ENCODE measurements at regions not wholly inside any gene's neighbourhood (a gene's known extent, or its start where the extent isn't known, plus 50 kb on each side); places are given as distances from the start of the nearest gene placed in this dataset.

DNA sequence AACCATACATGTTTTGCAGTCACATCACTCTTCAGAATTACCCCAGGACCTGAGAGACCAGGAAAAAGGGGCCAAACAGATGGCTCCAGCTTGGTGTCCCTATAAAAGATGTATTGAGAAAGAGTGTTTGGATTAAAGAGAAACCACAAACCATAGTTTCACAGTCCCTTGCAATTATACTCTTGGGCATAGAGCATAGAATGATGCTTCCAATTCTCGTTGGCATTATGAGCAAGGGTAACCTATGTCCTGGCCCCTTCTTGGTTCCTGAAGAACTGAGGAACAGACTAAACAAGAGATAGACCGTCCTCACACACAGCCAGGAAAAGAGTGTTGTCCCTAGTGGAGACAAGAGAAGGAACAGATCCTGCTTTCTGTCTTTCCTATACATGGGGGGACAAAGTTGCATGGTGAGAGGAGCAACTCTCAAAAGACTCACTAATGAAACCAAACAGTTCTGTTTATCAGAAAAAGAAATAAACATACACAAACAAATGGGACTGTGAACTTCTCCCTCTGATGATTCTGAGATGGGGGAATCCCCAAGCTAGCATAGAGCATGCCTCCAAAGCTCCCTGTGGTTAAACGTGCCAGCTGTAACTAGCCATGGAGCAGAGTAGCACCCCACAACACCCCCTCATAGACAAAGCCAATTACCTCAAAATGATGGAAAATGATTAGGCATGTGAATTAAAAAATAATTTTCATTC, 908.6 kb downstream of the NTRK3 start:
- no peak for DNase-seq

DNA sequence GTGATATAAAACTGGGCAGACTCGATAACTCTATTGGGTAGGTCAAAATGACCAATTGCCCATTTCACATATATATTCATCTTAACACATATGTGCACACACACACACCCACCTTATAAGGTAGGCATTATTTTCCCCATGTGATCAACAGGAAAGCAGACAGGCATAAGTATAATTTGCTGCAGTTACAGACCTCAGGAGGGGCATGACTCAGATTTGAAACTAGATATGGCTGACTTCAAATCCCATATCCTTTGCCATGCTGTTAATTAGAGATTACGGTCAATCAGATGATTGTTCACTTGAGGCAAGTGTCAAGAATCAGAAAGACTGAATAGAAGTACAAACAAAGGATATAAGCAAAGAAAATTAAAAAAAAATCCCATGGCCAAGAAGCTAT, 910.6 kb downstream of the NTRK3 start:
- DNase-seq: no peak

DNA sequence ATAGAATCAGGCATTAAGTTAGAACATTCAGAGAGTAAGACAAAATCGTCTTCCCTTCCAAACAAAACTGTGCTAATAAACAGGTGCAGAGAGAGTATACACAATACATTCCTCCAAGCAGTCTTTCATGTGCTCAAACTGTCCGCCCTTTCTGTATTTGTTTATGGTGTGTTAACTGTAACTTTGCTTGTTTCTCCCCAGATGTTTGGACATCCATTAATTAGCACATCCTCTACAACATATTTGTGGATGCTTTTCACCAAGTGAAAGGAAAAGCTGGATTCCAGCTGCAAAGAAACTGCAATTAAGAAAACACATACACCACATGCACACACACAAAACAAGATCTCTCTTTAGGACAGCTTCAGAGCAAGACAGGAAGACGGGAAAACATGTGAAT, 912.6 kb downstream of the NTRK3 start:
- DNase-seq: no peak

DNA sequence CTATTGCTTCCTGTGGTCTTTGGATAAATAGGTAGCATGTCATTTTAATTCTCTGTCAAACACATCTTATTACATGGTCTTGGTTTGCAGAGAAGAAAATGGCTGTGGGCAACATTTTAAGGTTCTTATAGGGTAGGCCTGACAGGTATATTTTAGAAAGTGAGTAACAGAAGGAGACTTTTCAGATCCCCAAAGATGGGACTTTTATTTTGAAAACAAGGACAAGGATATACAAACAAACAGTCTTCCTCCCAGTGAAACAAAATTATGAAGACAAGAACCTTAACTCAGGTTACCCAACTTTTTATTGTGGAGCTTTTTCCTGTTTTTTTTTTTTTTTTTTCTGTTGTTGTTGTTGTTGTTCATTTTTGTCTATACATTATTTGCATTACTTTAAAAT, 916.2 kb downstream of the NTRK3 start:
- DNase-seq: no peak

DNA sequence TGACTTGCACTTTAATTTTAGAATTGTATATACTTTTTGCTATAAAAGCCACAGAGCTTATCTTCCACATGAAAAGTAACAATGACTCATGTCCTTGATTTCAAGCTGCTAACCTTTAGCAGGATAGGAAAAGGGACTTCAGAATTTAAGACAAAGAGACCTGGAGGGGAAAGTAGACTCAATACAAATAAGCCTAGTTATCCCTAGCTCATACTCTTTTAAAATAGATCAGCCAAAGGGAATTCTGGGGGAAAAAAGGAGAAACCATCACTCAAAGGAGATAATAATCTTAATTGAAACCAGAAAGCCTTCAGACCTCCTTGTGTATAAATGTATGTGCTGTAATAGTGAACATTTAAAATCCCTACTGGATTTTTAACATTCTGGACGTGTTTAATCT, 930.3 kb downstream of the NTRK3 start:
- DNase-seq: no peak

DNA sequence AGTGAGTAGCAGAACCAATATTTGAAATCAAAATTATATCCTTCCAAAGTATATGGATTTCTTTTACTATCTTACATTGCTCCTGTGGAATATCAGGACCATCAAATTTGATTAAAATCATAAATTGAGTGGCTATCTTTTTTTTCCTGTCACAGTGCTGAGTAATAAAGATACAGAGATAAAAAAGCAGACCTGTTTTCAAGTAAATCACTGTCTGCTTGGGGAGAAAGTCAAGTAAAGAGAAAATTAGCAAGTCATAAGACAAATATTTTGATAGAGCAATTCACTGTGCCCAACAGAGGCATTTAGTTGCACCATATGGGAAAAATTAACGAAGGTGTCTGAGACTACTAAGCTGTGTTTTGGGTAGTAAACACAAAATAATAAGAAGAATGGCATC, 933.7 kb downstream of the NTRK3 start:
- no peak for DNase-seq

DNA sequence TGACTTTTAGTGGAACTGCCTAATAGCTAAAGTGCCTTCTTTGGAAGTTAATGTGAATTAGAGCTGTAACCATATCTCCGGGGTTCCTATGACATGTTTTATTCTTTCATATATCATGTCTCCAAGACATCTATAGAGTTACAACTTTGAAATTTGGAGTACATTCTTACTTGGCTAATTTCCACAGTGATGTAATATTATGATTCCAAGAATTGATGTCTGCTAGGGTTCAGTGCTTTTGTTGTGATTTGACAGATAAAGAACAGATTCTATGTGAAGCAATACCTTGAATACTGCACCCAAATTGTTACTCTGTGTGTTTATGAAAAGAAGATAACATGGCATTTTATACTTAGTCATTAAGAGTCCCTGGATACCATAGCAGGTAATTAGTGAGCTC, 934.3 kb downstream of the NTRK3 start:
- DNase-seq: no peak

DNA sequence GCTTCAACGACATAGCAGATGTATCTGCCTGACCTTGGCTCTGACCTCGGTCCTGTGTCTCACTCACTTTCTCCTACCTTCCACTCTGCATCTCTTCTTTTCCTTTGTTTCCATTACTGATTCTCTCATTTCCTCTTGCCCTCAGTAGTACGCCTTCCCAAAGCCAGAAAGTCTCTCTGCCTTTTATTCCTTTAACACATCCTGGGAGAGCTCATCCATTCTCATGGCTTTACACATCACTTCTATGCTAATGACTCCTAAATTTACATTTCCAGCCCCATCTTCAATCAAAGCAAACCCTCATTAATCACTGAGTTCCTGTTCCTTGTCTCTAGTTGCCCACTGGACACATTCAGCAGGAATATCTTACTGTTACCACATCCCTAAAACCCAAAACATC, 938.6 kb downstream of the NTRK3 start:
- no peak for DNase-seq

DNA sequence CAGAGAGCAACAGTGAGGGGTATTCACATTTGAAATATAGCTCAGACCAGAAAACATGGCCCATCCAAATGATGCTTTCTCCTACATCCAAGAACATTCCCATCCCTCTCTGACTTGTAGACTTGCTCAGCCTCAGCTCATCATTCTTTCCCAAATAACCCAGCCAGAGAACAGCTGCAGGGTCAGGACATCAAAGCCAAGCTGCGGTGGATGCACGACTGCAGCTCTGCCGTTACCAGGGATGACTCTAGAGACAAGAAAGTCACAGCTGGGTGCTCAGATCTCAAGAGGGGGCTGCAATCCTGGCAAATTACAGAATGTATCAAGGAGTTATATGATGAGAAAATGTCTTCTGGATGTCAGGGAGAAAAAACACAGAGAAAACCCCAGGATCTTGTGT, 944.3 kb downstream of the NTRK3 start:
- no peak for DNase-seq

DNA sequence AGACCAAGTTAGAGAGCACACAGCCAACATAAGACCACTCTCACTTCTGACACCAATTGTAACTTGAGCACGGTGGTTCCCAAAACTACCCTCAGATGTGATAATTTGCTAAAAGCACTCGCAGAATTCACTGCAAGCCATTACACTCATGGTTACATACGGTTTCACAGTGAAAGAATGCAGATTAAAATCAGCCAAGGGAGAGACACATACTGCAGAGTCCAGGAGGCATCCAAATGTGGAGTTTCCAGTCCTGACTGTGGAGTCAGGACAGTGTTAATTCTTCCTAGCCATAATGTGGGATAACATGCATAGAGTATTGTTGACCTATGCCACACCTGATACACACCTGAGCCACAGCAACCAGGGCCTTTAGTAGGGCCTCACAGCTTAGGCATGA, 956.4 kb downstream of the NTRK3 start:
- no peak for DNase-seq

DNA sequence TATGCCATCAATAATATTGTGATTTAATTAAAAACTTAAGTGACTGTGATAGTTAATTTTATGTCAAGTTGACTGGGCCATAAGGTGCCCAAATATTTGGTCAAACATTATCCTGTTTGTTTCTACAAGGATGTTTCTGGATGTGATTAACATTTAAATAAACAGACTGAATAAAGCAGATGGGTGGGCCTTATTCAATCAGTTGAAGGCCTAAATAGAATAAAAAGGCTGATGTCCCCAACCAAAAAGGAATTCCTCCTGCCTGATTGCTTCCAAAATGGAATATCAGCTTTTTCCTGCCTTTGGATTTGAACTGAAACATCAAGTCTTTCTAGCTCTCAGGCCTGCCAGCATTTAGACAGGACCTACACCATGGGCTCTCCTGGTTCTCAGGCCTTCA, 961.7 kb downstream of the NTRK3 start:
- no peak for DNase-seq

DNA sequence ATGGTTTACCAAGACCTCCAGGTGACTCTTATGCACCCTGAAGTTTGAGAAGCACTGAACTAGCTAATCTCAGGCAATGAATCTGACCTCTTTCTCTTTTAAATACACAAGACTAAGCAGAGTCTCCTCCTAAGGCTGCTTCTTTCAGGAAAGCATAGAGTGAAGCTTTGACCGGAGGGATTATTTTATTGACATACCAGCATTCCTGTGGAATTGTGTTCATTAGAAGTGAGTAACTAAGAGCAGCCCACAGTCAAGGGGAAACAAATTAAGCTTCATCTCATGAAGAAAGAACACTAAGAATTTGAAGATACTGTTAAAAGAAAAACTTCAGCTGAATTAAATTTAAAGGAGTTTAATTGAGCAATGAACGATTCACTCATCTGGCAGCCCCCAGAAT, 963.5 kb downstream of the NTRK3 start:
- DNase-seq: no peak

DNA sequence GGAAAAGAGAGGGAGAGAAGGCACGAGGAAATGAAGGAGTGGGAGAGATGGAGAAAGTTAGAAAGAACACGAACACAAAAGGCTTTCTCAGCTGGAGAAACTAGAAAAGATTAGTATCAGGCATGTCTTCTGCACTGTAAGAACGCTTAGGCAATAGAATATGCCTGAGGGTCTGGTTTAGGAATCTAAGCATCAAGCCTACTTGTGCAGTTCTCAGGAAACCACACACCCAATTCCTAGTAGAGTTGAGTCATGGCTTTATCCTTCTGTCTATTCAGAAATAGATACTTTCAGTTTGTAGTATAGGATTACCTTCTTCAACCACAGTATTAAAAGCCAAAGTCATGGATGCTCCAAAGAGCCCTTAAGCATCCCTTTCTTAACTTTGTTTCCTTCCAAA, 969.4 kb downstream of the NTRK3 start:
- no peak for DNase-seq

DNA sequence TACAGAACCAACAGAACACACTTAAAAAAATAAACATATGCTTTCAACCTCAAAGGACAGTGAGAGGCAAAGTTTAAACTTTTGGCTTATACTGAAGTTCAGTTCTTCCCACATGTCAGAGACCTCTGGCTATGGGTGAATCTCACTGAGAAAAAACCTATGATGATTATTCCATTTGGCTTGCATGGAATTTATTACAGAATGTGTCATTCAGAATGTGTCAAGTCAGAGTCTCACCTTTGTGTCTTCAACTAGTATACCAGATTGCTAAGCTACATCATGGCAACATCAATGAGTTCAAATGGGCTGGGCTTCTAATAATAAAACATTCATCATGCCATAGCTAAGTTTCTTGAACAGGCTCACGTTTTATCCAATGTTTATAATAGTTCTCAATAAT, 987.0 kb downstream of the NTRK3 start:
- no peak for DNase-seq

DNA sequence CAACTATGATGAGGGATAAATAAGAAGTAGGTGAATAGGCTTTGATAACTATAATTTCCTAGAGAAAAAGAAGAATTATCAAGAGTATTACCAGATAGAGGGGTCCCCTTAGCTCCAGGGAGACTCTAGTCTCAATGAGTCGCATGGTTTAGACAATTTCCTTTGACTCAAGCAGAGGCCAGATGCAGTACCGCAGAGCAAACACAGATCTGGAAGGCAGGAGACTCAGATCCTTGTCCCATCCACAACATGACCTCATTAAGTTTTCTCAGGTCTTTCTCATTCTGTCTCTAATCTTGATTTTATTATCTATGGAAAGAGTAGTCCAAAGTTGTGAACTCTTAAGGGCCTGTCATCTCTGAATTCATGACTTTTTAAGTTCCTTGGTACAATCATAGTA, 987.9 kb downstream of the NTRK3 start:
- no peak for DNase-seq

DNA sequence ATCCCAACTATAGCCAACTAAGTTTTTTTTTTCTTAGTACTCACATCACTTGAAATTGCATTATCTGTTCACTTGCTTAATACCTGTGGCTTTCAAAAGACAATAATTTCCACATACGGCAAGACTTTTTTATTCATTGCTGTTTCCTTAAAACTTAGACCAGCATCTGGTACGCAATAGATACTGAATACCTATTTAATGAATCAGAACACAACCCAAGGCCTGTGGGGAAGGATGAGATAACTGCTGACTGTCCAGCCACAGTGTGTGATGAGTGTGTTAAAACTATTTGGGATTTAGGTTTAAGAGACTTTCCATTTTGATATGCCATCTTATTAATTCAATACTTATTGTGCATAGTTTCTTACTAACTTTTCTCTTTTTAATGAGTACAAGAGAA, 988.7 kb downstream of the NTRK3 start:
- no peak for DNase-seq

DNA sequence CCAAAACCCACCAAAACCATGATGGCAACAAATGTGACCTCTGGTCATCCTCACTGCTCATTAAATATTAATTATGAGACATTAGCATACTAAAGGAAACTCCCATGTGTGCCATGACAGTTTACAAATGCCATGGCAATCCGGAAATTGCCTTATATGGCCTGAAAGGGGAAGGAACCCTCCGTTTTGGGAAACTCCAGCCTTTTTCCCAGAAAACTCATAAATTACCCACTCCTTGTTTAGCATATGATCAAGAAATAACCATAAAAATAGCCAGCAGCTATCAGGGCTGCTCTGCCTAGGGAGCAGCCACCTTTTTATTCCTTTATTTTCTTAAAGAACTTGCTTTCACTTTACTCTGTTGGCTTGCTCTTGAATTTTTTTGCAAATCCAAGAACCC, 992.7 kb downstream of the NTRK3 start:
- no peak for DNase-seq

DNA sequence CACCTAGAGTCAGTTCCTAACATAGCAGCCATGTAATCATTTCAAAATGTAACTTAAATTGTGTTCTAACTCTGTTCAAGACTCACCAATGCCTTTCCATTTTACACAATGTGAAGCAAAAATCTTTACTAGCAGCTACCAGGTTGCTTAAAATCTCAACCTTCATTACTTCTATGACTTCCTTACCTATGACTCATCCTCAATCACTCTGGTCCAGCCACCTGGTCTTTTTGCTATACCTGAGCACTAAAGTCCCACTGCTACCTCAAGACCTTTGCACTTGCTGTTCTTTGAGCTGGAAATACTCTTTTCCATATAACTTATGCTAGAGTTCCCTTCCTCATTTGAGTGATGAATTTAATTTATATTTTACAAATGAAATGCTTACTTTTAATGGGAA, 993.2 kb downstream of the NTRK3 start:
- DNase-seq: no peak

DNA sequence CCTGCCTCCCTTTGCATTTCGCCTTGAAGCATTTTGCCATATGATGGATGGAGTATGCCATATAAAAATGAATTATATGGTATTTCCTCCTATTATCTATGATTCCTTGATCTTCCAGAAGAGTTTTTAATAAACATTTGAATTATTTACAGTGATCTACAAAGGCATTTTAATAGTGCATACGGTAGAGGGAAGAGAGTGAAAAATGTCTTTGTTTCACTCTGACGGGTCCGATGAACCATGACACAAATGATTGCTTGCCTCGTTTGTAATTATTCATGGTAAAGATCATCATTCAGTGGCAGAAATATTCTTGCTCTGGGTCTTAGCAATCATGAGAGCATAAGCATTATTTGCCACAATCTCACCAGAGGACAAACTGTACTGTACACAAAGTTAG, 1010.9 kb downstream of the NTRK3 start:
- peak; percentile 16 for DNase-seq

DNA sequence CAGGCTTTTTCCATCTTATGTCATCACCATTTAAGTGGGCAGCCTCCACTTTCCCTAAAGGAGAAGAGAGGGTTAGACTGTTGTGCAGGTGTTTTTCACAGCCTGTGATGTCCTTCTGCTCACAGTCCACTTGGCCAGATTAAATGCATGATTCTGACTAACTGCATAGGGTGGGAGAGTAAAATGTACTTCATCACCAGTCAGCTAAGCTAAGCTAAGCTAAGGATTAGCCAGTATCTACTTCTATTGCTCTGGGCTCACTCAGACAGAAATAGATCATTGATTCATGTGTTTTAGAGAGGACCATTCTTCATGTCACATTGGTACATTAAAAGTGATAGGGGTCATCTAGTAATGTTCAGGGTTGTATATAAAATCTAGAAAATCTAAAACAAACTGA, 1013.1 kb downstream of the NTRK3 start:
- DNase-seq: no peak

DNA sequence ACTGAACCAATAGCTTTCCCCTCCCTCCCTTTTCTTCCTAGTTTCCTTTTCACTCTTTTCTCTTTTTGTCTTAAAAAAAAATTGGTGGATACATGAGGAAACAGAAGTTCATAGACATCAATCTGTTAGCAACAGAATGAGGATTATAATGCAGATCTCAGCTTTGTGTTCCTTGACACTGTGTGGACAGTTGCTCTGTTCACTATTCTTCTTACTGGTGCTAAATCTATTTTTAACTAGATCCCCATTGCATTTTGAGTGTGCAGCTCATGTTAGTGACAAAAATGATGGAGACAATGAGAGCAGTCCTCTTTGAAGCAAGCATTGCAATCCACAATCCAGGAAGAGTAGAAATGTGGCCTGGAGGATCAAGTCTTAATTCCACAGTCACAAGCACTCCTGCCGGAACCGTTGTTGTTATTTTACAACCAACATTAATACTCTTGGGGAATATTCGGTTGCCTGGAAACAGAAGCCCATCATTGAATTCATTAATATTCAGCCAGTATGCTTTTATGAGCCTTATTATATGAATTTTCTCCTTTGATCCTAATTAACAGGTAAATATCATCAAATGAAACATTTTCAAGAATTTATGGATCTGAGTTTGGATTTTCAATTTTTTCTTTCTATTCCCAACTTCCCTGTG, 1016.8 kb downstream of the NTRK3 start:
- DNase-seq: no peak

DNA sequence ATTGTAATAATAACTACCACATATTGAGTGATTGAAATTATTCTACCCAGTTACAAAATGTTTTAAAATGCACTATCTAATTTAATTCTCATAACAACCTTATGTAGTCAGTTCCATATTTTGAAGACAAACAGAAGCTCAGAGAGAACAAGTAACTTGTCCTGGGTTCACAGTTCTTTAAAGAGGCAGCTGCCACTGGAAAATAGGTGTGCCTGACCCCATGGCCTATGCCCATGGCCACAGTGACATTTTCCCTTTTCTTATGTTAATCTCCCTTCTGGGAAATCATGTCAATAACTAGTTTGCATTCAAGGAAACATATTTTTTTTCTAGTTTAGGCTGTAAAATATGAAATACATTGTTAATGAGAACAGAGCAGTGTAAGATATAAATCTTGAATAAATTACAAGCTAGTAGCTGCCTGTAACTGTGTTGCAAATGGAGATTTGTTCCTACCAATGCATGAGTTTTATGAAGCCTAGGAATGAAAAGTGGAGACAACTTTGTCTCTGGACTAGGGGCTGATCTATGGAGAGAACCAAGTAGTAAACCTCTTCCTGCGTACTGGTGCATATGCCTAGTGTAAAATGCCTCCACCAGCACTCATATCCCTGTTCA, 1018.0 kb downstream of the NTRK3 start:
- DNase-seq: no peak

DNA sequence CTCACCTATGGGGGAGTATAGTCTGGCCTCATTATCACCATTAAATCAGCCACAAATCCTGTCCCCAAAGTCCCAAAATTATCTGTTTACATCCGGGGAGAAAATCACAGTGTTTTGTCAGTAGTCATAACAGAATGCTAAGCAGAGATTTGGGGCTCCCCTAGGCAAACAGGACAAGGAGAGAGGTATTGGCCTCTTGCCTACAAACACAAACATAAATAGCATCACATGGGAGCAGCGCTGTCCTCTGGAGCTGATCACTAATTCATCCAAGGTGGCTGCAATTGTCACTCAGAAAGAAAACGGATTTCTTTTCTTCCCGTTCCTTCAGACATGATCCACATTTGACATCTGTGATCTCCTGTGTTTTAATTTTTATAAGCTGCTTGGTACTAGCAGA, 1028.1 kb downstream of the NTRK3 start:
- DNase-seq: no peak

DNA sequence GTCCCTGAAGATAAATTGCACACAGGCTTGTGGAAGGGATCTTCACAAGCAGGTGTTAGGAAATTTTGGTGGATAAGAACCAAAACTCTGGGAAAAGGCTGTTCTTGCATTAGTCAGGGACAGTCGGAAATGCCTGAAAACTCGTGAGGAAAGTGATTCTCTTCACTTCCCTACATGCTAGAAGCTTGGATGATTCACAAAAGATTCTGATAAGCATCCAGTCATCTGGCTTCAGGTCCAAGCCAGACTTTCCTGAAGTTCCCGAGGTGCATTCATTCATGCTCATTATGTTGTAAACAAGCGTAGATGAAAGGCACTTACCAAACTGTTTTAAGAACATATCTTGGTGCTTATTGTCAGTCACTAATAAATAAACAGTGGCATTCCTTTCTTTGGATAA, 1028.7 kb downstream of the NTRK3 start:
- DNase-seq: no peak

DNA sequence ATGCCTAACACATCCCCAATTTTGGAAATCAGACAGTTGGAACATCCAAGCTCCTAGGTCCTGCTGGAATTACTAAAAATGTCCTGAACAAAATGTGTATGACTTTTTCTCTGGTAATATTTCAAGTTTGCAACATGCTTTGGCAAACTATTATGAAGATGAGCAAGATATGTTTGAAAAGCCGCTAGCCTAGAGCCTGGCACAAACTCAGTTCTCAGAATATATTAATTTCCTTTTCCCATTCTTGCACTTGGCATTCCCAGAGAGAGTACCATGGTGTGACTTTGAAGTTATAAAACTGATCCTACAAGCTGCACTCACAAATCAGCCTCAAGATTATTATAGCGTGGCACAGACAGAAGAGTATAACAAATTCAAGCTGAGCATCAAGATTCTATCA, 1031.1 kb downstream of the NTRK3 start:
- DNase-seq: no peak
